H1 (cell line): ENCODE measurements at regions not wholly inside any gene's neighbourhood (a gene's known extent, or its start where the extent isn't known, plus 50 kb on each side); places are given as distances from the start of the nearest gene placed in this dataset.

ENCODE experiments used
- ATF2 ChIP-seq: IDR thresholded peaks from 2 replicates; pipeline ENCODE4 v1.6.1; 2012; ENCODE audit warnings: low read length, inconsistent platforms
- CBX8 ChIP-seq: fragments of 300-800, 300-1000 bp; sonication (generic); IDR thresholded peaks from 2 replicates; pipeline ENCODE4 v1.7.1; 2016; ENCODE audit warnings: low read depth, low read length, borderline replicate concordance
- CEBPB ChIP-seq: IDR thresholded peaks from 2 replicates; pipeline ENCODE4 v1.6.1; 2012; ENCODE audit warnings: low read depth, low read length
- EZH2 ChIP-seq: fragments of 200-600 bp; sonication (generic); IDR thresholded peaks from 2 replicates; pipeline ENCODE4 v1.7.1; 2012; ENCODE audit warnings: low read depth, mild to moderate bottlenecking, moderate library complexity, low read length, inconsistent platforms; ENCODE audit not compliant: severe bottlenecking
- GABPA ChIP-seq: IDR thresholded peaks from 2 replicates; pipeline ENCODE4 v1.6.1; 2011; ENCODE audit warnings: mild to moderate bottlenecking, low read length, moderate library complexity, borderline replicate concordance; ENCODE audit not compliant: insufficient read depth
- TF ChIP-seq, protein P1 (sequence below): fragments of 300-600 bp; sonication (generic); IDR thresholded peaks from 2 replicates; pipeline ENCODE4 v1.7.1; 2012; ENCODE audit warnings: low read length, moderate library complexity, mild to moderate bottlenecking, inconsistent platforms; ENCODE audit not compliant: insufficient replicate concordance
- TF ChIP-seq, protein P2 (sequence below), 3 experiments: IDR thresholded peaks; 1 replicate in 2 of 3; 2 replicates in 1 of 3; pipeline versions ENCODE4 v1.5.1 to v1.6.1; 2011; ENCODE audit warnings: low read length in 3 of 3, mild to moderate bottlenecking in 3 of 3, inconsistent platforms in 2 of 3, low read depth in 1 of 3, moderate library complexity in 1 of 3; ENCODE audit not compliant: insufficient read depth in 1 of 3; ENCODE audit errors: control extremely low read depth in 1 of 3

DNA sequence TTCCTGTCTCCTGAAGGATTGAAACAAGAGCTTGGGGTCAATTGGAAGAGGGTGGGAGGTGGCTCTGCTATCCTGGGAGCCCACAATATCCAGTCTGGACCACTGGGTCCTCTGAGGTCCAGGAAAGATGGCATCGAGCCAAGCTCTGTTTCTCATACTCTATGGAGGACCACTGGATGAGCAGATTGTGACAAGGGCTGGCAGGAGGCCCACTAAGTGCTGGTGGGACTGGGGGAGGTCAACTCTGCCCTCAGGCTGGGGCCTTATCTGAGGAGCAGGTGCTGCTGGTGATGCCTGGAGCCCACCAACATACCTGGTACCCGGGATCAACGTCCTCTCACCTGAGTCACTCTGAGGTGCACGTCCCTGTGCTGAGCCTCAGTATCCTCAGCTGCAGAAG is 142.4 kb downstream of the NDUFA10 start (continued):
- TF ChIP-seq, protein P1, sequence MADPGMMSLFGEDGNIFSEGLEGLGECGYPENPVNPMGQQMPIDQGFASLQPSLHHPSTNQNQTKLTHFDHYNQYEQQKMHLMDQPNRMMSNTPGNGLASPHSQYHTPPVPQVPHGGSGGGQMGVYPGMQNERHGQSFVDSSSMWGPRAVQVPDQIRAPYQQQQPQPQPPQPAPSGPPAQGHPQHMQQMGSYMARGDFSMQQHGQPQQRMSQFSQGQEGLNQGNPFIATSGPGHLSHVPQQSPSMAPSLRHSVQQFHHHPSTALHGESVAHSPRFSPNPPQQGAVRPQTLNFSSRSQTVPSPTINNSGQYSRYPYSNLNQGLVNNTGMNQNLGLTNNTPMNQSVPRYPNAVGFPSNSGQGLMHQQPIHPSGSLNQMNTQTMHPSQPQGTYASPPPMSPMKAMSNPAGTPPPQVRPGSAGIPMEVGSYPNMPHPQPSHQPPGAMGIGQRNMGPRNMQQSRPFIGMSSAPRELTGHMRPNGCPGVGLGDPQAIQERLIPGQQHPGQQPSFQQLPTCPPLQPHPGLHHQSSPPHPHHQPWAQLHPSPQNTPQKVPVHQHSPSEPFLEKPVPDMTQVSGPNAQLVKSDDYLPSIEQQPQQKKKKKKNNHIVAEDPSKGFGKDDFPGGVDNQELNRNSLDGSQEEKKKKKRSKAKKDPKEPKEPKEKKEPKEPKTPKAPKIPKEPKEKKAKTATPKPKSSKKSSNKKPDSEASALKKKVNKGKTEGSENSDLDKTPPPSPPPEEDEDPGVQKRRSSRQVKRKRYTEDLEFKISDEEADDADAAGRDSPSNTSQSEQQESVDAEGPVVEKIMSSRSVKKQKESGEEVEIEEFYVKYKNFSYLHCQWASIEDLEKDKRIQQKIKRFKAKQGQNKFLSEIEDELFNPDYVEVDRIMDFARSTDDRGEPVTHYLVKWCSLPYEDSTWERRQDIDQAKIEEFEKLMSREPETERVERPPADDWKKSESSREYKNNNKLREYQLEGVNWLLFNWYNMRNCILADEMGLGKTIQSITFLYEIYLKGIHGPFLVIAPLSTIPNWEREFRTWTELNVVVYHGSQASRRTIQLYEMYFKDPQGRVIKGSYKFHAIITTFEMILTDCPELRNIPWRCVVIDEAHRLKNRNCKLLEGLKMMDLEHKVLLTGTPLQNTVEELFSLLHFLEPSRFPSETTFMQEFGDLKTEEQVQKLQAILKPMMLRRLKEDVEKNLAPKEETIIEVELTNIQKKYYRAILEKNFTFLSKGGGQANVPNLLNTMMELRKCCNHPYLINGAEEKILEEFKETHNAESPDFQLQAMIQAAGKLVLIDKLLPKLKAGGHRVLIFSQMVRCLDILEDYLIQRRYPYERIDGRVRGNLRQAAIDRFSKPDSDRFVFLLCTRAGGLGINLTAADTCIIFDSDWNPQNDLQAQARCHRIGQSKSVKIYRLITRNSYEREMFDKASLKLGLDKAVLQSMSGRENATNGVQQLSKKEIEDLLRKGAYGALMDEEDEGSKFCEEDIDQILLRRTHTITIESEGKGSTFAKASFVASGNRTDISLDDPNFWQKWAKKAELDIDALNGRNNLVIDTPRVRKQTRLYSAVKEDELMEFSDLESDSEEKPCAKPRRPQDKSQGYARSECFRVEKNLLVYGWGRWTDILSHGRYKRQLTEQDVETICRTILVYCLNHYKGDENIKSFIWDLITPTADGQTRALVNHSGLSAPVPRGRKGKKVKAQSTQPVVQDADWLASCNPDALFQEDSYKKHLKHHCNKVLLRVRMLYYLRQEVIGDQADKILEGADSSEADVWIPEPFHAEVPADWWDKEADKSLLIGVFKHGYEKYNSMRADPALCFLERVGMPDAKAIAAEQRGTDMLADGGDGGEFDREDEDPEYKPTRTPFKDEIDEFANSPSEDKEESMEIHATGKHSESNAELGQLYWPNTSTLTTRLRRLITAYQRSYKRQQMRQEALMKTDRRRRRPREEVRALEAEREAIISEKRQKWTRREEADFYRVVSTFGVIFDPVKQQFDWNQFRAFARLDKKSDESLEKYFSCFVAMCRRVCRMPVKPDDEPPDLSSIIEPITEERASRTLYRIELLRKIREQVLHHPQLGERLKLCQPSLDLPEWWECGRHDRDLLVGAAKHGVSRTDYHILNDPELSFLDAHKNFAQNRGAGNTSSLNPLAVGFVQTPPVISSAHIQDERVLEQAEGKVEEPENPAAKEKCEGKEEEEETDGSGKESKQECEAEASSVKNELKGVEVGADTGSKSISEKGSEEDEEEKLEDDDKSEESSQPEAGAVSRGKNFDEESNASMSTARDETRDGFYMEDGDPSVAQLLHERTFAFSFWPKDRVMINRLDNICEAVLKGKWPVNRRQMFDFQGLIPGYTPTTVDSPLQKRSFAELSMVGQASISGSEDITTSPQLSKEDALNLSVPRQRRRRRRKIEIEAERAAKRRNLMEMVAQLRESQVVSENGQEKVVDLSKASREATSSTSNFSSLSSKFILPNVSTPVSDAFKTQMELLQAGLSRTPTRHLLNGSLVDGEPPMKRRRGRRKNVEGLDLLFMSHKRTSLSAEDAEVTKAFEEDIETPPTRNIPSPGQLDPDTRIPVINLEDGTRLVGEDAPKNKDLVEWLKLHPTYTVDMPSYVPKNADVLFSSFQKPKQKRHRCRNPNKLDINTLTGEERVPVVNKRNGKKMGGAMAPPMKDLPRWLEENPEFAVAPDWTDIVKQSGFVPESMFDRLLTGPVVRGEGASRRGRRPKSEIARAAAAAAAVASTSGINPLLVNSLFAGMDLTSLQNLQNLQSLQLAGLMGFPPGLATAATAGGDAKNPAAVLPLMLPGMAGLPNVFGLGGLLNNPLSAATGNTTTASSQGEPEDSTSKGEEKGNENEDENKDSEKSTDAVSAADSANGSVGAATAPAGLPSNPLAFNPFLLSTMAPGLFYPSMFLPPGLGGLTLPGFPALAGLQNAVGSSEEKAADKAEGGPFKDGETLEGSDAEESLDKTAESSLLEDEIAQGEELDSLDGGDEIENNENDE: no peak
- TF ChIP-seq GABPA: no peak
- no peak for TF ChIP-seq CBX8
- TF ChIP-seq ATF2: no peak
- TF ChIP-seq, protein P2, sequence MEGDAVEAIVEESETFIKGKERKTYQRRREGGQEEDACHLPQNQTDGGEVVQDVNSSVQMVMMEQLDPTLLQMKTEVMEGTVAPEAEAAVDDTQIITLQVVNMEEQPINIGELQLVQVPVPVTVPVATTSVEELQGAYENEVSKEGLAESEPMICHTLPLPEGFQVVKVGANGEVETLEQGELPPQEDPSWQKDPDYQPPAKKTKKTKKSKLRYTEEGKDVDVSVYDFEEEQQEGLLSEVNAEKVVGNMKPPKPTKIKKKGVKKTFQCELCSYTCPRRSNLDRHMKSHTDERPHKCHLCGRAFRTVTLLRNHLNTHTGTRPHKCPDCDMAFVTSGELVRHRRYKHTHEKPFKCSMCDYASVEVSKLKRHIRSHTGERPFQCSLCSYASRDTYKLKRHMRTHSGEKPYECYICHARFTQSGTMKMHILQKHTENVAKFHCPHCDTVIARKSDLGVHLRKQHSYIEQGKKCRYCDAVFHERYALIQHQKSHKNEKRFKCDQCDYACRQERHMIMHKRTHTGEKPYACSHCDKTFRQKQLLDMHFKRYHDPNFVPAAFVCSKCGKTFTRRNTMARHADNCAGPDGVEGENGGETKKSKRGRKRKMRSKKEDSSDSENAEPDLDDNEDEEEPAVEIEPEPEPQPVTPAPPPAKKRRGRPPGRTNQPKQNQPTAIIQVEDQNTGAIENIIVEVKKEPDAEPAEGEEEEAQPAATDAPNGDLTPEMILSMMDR (IDR thresholded peaks at IDR 0.05; ENCODE audit: control extremely low read depth in 1 of 3, insufficient read depth in 1 of 3, low read depth in 1 of 3, low read length in 3 of 3): no peak
- TF ChIP-seq EZH2: no peak
- no peak for TF ChIP-seq CEBPB
